ENCODE measurements at regions not wholly inside any gene's neighbourhood (a gene's known extent, or its start where the extent isn't known, plus 50 kb on each side); places are given as distances from the start of the nearest gene placed in this dataset.

GRCh38 chr12:84660139-84660538 is 252.5 kb downstream of the SLC6A15 start:
- H3K27ac ChIP-seq, result no peak overlapping the region
- H3K27me3 ChIP-seq, result no peaks in the 10 kb centered on the region
- H3K4me1 ChIP-seq, result no peaks in the 10 kb centered on the region
- no peak for TF ChIP-seq POLR2A (IDR thresholded peaks at IDR 0.05)
- TF ChIP-seq, protein P1, sequence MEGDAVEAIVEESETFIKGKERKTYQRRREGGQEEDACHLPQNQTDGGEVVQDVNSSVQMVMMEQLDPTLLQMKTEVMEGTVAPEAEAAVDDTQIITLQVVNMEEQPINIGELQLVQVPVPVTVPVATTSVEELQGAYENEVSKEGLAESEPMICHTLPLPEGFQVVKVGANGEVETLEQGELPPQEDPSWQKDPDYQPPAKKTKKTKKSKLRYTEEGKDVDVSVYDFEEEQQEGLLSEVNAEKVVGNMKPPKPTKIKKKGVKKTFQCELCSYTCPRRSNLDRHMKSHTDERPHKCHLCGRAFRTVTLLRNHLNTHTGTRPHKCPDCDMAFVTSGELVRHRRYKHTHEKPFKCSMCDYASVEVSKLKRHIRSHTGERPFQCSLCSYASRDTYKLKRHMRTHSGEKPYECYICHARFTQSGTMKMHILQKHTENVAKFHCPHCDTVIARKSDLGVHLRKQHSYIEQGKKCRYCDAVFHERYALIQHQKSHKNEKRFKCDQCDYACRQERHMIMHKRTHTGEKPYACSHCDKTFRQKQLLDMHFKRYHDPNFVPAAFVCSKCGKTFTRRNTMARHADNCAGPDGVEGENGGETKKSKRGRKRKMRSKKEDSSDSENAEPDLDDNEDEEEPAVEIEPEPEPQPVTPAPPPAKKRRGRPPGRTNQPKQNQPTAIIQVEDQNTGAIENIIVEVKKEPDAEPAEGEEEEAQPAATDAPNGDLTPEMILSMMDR (IDR thresholded peaks at IDR 0.05), result no peak
- H3K36me3 ChIP-seq, result no peaks in the 10 kb centered on the region
- no peak for DNase-seq
- ATAC-seq, result no peak
- no peak overlapping the region for H3K4me3 ChIP-seq
- intact Hi-C loops (cut with DNase I), result no loop called here
- 40% methylated on average over 1 of the region's 1 CpG for WGBS (ENCODE audit: insufficient coverage, low coverage, low lambda C conversion rate, missing lambda C conversion rate)
- no peaks in the 10 kb centered on the region for H3K9me3 ChIP-seq

GRCh38 chr12:84658877-84659276 is 253.7 kb downstream of the SLC6A15 start:
- Histone ChIP-seq H3K9me3 (no peaks in the 10 kb centered on the region), H3K36me3 (no peaks in the 10 kb centered on the region), H3K27ac (no peak overlapping the region), H3K4me1 (no peaks in the 10 kb centered on the region), H3K4me3 (no peak overlapping the region), H3K27me3 (no peaks in the 10 kb centered on the region)
- DNase-seq (no peak), ATAC-seq (no peak)
- intact Hi-C loops (cut with DNase I), result no loop called here
- TF ChIP-seq, protein P1 (IDR thresholded peaks at IDR 0.05), result no peak
- no peak for TF ChIP-seq POLR2A (IDR thresholded peaks at IDR 0.05)
- 37% methylated on average over 2 of the region's 2 CpGs for WGBS (ENCODE audit: insufficient coverage, low coverage, low lambda C conversion rate, missing lambda C conversion rate)

GRCh38 chr12:84656705-84657104 is 255.9 kb downstream of the SLC6A15 start:
- Histone ChIP-seq H3K27ac (no peak overlapping the region), H3K9me3 (no peaks in the 10 kb centered on the region), H3K36me3 (no peaks in the 10 kb centered on the region), H3K27me3 (no peaks in the 10 kb centered on the region), H3K4me1 (no peaks in the 10 kb centered on the region), H3K4me3 (no peak overlapping the region)
- DNase-seq (no peak), ATAC-seq (no peak)
- 25% methylated on average over 3 of the region's 3 CpGs for WGBS (ENCODE audit: insufficient coverage, low coverage, low lambda C conversion rate, missing lambda C conversion rate)
- TF ChIP-seq POLR2A (IDR thresholded peaks at IDR 0.05), result no peak
- TF ChIP-seq, protein P1 (IDR thresholded peaks at IDR 0.05), result no peak
- intact Hi-C loops (cut with DNase I), result no loop called here

GRCh38 chr12:84653482-84653881 is 259.1 kb downstream of the SLC6A15 start:
- no peaks in the 10 kb centered on the region for H3K36me3 ChIP-seq
- WGBS (ENCODE audit: insufficient coverage, low coverage, low lambda C conversion rate, missing lambda C conversion rate), result 56% methylated on average over 2 of the region's 2 CpGs
- H3K4me3 ChIP-seq, result no peak overlapping the region
- no peaks in the 10 kb centered on the region for H3K4me1 ChIP-seq
- H3K27me3 ChIP-seq, result no peaks in the 10 kb centered on the region
- H3K9me3 ChIP-seq, result no peaks in the 10 kb centered on the region
- ATAC-seq (no peak), DNase-seq (no peak)
- H3K27ac ChIP-seq, result no peak overlapping the region
- intact Hi-C loops (cut with DNase I), result no loop called here
- TF ChIP-seq, protein P1 (IDR thresholded peaks at IDR 0.05), result no peak
- no peak for TF ChIP-seq POLR2A (IDR thresholded peaks at IDR 0.05)

DNA sequence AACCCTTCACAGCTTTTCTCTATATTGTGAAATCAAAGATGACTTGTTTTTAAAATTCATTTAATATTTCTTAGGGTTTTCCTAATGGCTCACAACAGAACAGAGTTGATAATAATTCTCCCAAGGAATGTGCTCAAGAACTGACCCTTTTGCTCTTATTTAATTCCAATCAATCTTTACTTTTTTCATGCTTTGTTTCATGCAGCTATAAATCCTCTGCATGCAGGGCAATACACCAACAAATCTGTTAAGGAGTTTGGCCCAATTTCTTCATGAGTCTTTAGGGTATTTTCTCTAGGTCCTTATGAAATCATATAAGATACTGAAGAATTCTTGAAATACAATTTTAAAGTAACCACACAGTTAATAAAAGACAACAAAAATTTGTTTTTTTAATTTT is 264.2 kb downstream of the SLC6A15 start:
- H3K27me3 ChIP-seq, result no peaks in the 10 kb centered on the region
- H3K36me3 ChIP-seq, result no peaks in the 10 kb centered on the region
- intact Hi-C loops (cut with DNase I), result no loop called here
- TF ChIP-seq POLR2A (IDR thresholded peaks at IDR 0.05), result no peak
- TF ChIP-seq, protein P1 (IDR thresholded peaks at IDR 0.05), result no peak
- H3K27ac ChIP-seq, result no peak overlapping the region
- H3K4me3 ChIP-seq, result no peak overlapping the region
- ATAC-seq, result no peak
- H3K9me3 ChIP-seq, result no peaks in the 10 kb centered on the region
- no peaks in the 10 kb centered on the region for H3K4me1 ChIP-seq
- DNase-seq, result no peak

All from right lobe of liver (tissue), 6 donors.